GM18517 (cell line): ENCODE measurements at regions not wholly inside any gene's neighbourhood (a gene's known extent, or its start where the extent isn't known, plus 50 kb on each side); places are given as distances from the start of the nearest gene placed in this dataset.

Experiments used
- ATAC-seq: cut with Tn5 transposase; IDR thresholded peaks from one replicate; pipeline ENCODE4 v1.9.1; 2021; ENCODE audit warnings: mild to moderate bottlenecking, moderate library complexity; ENCODE audit not compliant: unreplicated experiment

DNA sequence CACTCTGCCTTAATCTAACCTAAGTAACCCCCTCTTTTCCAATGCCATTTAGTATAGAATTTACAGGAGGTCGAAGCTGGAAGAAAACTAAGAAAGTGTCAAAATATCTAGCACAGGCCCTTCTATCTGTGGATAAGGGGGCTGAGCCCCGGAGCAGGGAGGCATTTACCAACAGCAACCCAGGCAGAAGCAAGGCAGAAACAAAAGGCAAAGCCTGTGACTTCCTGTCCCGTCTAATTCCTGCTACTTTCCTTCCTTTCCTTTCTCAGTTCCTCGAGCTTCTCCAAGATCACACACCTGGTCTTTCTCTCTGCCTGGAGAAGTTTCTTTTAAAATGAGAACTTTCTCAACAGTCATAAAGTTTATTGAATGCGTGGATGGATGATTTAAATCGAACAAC, 146.0 kb downstream of the FOXA2 start:
- no peak for ATAC-seq

DNA sequence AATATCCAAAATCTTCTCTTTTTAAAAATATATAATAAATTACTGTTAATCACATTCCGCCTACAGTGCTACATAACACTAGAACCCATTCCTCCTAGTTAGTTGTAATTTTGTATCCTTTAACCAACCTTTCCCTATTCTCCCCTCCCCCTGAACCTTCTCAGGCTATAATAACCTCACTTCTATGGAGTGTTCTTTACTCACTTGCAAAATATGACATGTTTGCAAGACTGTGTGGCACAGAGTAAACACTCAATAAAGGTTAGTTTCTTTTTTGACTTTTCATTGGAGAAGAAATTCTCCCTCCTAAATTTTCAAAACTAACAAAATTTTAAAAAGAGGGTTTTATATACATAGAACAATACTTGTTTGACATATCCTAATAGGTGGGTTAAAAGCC, 147.0 kb downstream of the FOXA2 start:
- ATAC-seq: no peak

DNA sequence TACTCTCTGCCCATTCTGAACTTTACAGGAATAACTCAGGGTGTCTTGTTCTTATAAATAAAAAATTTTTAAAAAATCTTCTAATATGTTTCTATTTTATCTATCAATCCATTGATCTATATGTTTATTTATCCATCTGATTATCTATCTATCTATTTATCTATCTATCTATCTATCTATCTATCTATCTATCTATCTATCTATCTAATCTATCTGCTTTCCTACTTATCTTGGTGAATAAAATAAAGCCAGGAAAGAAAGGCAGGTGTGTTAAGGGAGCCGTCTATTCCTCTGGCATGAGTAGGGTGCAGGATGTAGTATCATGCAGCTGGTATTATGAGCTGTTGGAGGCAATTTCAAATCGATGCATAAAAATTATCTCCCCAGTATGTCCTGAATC, 153.0 kb downstream of the FOXA2 start:
- no peak for ATAC-seq

DNA sequence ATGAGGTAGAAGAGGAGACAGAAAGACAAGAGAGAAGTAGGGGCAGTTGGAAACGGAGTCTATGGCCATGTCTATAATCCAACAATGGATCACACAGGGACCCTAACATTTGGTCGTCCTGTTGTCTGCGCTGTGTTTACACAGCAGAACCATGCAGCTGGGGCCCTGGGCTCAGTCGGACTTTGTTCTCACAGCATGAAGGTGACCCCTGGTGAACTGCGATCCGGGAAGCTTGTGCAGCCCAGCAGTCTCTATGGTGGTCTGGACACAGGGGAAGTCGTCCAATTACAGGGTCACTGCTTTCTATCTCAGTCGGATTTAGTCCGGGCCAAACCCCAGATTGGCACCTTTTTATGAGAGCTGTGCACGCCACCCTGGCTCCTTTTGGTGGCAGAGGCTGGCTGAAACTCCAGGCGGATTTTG, 153.6 kb downstream of the FOXA2 start:
- no peak for ATAC-seq

DNA sequence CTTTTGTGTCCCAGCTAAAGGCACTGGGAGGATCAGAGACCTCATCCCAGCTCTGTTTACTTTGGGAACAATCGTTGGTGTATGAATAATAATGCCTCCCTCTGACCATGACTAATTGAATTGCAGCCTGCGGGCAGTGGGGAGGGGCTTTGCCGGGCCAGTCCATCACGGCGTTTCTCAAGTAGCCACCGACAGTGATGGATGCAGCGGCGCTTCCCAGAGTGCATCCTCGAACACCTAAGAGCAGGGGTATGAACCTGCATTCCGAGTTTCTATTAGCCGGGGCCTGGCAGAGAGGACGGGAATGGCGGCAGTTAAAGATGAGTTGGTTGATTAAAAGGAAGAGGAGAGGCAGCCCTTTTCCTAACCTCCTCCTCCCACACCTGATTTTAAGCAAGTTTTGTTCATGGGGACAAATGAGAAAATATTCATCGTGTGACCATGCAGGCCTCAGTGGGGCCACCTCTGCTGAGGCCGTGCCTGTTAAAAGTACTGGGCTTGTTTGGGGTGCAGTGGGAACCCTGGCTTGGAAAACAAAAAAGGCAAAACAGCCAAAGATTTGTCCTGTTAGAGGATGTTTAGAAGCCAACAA, 154.1 kb downstream of the FOXA2 start:
- no peak for ATAC-seq

DNA sequence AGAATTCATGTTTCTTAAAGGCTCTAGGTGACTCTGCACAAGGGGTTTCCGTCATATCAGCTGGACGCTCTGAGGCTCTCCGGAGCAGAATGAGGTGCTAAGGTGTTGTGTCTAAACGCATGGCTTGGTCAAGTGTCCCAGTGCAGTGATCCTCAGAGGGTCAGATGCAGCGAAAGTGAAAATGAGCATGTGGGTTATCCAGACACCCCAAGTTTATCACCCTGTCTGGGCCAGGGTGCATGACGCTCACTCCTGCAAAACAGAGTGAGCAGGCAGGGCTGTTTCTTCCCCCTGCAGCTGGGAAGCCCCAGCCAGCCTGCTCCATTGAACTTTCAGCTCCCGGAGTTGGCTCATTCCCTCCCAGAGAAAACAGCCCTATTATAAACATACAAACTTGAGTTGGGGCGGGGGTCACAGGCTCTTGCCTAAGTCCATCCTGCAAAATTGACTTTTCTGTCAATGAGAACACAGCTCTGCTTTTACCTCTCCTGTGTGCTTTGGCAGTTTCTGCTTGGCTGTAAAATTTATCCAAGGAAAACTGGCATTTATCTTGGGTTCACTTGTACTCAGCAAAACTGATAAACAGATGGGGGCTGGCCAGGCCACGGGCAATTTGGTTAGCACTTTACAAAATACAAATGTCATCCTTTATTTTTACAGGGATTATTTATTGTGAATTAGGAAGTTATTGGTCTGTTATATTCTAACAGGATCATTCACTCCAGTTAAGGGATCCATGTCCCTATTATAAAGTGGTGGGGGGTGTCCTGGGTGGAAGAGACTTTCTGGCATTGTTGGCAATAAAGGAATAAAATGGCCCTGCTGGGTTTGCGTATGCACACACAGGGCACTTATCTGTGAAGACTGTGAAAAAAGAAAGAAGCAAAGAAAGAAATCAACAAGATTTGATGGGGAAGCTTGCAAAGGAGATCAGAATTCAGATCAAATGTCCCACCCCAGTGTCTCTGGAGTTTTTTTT, 154.9 kb downstream of the FOXA2 start:
- ATAC-seq: no peak

DNA sequence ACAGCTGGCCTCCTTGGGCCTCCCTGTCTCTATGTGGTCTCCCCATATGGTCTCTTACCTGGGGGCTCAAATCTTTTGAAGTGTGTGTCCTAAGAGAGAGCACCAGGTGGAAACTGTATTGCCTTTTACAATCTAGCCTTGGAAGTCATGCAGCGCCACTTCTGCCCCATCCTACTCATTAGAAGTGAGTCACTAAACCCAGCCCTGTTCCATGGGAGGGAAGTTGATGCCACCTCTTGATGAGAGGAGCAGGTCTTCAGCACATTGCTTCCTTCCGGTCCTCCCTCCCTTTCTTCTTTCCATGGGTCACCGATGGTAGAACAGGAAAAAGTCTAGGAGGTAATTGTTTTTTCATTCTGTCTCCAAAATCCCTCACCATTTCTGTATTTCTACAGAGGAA, 156.3 kb downstream of the FOXA2 start:
- ATAC-seq: no peak

DNA sequence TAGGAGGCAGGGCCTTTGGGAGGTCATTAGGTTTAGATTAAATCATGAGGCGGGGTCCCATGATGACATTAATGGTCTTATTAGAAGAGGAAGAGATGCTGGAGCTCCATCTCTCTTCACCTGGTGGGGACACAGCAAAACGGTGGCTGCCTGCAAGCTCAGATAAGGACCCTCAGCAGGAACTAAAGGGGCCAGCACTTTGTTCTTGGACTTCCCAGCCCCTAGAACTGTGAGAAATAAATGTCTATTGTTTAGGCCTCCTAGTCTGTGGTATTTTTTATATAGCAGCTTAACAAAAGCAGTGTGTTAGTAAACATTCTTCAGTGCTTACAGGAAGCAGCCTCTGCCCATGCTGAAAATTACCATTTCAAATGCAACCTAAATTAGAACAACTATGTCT, 157.6 kb downstream of the FOXA2 start:
- ATAC-seq: no peak

DNA sequence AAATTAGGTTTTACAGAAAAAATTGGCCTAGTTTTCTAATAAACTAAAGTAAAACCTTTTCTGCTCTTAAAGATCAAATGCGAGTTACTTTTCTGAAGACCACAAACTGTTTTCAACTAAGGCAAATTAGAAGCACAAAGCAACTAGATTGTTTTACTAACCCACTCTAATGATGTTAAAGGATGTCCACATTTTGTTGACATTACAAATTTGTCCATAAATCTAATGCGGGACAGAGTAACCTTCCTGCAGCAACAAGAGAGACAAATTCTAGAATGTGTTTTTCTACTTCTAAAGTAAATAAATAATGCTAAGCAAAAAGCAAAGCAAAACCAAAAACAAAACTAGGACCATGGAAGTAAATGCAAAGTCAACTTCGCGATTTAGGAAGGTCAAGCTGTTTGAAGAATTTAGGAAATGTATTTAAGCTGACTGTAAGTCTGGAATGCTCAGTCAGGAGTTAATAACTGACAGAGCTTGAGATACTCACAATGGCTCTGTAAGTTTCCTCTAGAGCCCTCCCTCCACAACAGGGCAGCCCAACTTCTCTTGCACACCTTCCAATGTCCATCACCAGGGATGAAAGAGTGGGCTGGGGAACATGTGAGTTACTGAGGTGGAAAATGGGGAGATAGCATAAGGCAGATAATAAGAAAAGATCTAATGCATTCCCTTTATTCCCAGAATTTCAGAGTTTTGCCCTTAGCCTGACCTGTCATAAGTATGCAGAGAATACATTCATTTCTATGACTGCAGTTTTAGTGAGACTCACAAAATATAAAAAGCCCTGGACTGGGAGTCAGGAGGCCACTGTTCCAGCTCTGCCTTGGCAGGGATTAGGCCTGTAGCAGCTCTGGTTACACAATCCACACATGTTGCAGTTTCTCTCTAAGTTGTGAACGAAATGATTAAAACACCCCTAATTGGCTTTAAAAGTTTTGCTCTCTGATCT, 158.8 kb downstream of the FOXA2 start:
- ATAC-seq: no peak

DNA sequence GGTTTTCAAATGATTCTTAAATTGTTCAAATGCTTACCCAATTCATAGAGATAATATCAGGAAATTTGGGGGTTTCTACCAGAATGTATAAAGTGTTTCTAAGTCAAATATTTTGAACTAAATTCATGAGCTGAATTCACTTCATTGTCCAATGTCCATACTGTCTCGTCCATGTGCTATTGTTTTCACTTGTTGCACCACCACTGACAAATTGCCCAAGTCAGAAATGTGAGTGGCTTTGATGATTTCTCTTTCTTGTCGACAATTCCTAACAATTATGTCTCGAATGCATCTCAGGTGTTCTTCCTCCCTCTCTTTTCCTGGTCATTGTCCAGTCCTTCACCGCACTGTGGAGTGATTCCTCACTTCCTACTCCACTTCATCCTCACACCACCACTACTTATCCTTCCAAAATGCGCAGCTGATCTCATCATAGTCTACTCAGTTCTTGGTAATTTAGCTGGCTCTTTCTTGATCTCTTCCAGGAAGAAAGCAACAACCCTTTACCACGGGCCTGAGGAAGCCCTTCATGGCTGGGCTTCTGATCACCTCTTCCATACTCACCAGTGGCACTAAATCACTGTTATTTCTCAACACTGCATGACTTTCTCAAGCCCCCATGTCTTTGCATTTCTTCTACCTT, 161.1 kb downstream of the FOXA2 start:
- ATAC-seq: no peak

DNA sequence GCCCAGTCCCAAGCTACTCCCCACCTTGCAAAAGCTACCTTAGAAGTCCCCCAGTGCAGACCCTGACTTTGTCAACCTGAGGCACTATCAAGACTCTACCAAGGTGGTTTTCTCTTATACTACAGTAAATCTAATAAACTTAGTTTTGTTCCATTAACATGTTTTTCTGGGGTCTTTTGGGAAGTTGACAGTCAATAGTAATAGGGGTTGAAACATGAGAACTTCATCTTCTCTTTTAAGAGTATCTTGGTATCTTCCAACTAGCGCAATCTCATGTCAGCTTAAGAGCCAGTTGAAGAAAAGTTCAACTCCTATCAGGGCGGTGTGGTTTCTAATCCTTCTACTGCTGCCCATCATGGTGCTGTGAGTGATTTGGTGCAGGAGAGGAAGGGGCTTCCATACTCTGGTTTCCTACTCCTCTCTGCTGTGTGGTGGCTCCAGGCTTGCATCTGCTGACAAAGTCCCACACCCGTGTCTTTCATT, 164.2 kb downstream of the FOXA2 start:
- no peak for ATAC-seq

DNA sequence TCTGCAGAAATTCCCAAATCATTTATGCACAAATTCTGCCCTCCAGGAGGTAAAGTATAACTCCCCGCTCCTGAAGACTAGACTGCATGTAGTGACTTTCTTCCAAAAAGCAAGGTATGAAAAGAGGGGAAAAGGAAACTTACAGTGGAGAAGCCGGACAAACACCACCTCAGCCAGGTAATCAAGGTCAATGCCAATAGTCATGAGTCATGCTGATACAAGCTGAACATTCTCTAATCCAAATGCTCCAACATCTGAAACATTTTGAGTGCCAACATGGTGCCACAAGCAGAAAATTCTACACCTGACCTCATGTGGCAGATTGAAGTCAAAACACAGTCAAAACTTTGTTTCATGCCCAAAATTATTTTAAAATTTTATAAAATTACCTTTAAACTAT, 165.6 kb downstream of the FOXA2 start:
- no peak for ATAC-seq

DNA sequence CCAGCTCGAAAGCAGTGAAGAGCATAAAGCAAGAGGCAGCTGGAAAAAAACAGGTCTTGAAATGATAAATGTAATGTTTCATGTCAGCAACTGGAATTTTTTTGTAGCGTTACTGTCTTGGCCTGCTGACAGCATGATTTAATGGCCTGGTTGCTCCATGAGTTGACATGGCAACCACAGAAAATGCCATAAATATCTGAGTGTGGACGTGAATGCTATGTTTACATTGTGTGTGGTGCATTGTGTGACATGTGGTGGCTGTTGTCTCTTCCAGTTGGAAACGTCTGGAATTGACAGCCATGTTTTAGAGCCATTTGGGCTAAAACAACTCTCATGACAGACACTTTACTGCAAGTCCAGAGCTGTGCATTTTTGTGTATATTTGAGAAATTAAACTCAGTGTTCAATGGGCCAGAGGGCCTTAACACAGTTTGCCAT, 170.0 kb downstream of the FOXA2 start:
- ATAC-seq: no peak

DNA sequence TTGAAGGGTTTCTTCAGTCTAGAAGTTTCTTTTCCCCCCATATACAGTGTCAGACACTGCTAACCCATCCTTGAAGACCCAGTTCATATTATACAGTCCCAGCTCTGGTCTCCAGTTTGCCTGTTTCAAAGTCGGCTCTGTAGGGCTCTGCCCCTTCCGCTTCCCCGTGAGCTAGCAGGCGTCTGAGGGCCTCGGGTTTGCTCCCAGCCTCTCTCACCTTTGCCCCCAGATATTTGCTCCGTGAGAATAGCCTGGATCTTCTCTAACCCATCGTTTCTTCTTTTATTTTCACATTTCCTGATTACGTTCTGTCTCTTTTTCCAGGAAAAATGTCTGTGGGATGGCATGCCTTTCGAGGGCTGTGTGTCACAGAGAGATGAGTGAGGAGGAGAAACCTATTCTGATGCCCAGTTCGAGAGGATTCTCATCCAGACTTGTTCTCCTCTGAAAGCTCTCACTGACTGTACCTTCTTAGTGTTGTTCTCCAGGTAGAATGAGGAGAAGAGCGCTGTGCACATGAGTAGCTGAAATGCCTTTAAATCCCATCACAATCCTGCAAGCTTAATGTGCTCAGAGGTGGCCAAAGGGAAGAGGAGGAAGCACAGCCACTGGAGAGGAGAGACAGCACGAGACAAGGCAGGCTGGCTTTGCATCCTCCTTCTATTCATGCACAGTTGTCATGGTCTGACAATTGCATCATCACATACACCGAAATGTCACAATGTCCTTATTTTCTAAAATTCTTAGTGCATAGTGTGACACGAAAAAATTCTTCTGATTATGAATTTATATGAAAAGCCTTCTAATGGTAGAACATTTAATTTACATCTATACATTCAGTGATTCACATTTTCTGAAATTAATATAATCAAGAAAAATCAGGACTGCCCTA, 171.1 kb downstream of the FOXA2 start:
- no peak for ATAC-seq

DNA sequence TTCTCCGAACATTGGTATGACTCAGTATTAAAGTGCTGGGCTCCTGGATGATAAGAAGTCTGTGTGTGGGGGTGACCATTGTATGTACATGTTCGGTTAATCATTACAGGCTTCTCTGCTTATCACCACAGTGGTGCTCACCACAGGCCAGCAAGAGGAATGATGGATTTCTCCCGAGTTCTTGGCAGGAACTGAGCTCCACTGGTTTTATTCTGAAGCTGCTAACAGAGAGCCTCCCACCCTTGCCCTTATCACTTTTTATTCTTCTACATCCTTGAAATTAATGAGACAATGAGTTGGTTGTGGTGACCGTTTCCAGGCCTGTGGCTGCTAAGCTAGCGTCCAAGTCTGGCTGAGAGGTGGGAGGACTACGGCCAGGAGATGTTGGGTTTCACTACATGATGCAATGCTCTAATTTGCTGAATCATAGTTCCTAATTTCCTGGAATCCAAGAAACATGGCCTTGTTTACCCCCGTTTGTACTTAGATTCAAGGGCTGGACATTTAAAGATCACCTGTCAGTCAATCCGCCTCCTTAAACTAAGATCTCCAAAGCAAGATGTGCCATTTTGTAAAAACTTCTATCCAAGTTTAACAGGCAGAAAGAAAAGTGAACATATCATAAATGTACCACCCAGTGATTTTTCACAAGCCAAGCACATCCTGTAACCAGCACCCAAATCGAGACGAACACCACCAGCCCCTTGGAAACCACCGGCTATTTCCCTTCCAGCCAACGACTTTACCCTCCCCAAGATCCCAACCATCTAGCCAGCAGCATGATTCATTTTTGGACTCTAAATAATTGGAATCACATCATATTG, 172.5 kb downstream of the FOXA2 start:
- ATAC-seq: no peak

DNA sequence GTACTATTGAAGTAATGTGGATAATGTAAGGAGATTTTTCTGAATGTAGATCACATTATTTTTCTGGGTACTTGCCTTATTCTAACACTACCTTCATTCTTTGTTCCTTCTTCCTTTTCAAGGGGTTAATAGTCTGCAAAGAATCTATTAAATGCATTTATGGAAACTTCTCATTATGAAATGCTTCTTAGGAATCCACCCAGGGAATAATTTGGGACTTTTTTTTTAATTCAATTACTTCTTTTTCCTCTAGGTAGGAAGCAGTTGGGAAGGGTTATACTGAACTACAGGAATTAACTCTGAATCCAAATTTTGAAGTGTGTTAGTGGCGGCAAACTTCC, 173.1 kb downstream of the FOXA2 start:
- ATAC-seq: no peak

DNA sequence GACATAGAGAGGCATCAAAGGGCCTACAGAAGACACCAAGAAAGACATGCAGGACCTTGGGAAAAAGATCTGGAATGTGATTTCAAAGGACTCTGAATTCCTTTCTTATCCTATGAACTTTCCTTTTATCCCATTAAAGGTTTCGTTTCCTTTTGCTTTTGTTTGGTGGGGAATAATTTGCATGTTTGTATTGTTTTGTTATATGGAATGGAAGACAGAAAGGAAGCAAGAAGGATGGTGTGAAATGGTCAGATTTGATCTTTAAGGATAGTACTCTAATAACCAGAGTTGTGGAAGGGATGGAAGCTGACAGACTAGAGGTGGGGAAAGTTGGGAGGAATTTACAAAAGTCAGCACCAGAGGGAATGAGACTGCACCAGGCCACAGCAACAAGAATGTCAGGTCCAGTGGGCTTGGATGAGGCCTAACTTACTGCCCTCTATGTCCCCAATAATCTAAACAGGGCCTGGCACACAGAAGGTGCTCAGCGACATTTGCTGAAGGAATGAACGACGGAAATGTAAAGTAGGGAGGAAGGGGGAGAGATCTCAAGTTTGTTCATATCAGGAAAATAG, 173.7 kb downstream of the FOXA2 start:
- no peak for ATAC-seq
